Bronchial epithelial cell (primary cell): ENCODE measurements at regions not wholly inside any gene's neighbourhood (a gene's known extent, or its start where the extent isn't known, plus 50 kb on each side); places are given as distances from the start of the nearest gene placed in this dataset.

Experiments used
- DNase-seq: peaks from one replicate; pipeline ENCODE4 v3.0.0-alpha.2; 2010; ENCODE audit warnings: low read depth
- FAIRE-seq: peaks from 2 replicates; lab custom pipeline; 2011; peaks lifted over from hg19 to GRCh38; lab: Jason Lieb, UNC
- H3K27me3 ChIP-seq: 2 replicates; pipeline ENCODE4 v1.5.1; 2011; ENCODE audit warnings: low read length; ENCODE audit not compliant: control insufficient read depth, insufficient read depth
- H3K36me3 ChIP-seq: 2 replicates; pipeline ENCODE4 v1.5.1; 2011; ENCODE audit warnings: low read length; ENCODE audit not compliant: control insufficient read depth, insufficient read depth
- H3K4me3 ChIP-seq: 2 replicates; pipeline ENCODE4 v1.5.1; 2011; ENCODE audit warnings: mild to moderate bottlenecking, low read depth, low read length, control low read depth
- TF ChIP-seq, protein P1 (sequence below): IDR thresholded peaks from 2 replicates; pipeline ENCODE4 v1.5.1; 2011; ENCODE audit warnings: mild to moderate bottlenecking, moderate library complexity, low read length, control low read depth, inconsistent platforms; ENCODE audit not compliant: insufficient read depth, severe bottlenecking

DNA sequence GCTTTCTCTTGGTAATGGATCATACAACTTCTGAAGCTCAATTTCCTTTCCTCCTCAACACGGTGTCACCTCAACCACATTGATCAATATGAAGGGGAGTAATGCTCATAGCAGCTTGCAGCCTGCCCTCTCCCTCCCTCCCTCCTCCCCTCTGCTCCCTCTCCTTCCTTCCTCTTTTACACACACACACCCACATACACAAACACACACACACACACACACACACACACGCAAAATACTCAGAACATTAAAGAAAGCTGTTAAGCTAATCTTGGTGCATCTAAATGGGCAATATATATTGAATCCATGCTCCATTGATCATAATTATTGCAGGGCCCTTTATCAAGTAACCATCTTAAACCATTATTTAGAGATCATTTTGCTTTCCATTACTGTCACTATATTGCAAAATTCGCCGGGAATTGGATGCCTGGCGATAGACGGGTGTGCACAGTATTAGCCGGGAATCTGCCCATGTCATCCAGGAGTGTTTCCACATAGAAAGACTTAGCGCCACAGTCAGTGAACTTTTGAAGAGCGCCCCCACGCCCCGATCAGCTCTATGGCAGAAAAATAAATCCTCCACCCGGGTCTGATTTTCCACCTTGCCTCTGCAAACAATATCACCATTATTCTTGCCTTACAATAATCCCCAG lies 122.0 kb downstream of the PRLHR start:
- no peaks in the 10 kb centered on the region for H3K27me3 ChIP-seq
- H3K4me3 ChIP-seq, result no peak overlapping the region
- DNase-seq (no peak), FAIRE-seq (no peak)
- TF ChIP-seq, protein P1, sequence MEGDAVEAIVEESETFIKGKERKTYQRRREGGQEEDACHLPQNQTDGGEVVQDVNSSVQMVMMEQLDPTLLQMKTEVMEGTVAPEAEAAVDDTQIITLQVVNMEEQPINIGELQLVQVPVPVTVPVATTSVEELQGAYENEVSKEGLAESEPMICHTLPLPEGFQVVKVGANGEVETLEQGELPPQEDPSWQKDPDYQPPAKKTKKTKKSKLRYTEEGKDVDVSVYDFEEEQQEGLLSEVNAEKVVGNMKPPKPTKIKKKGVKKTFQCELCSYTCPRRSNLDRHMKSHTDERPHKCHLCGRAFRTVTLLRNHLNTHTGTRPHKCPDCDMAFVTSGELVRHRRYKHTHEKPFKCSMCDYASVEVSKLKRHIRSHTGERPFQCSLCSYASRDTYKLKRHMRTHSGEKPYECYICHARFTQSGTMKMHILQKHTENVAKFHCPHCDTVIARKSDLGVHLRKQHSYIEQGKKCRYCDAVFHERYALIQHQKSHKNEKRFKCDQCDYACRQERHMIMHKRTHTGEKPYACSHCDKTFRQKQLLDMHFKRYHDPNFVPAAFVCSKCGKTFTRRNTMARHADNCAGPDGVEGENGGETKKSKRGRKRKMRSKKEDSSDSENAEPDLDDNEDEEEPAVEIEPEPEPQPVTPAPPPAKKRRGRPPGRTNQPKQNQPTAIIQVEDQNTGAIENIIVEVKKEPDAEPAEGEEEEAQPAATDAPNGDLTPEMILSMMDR, result no peak
- no peaks in the 10 kb centered on the region for H3K36me3 ChIP-seq

DNA sequence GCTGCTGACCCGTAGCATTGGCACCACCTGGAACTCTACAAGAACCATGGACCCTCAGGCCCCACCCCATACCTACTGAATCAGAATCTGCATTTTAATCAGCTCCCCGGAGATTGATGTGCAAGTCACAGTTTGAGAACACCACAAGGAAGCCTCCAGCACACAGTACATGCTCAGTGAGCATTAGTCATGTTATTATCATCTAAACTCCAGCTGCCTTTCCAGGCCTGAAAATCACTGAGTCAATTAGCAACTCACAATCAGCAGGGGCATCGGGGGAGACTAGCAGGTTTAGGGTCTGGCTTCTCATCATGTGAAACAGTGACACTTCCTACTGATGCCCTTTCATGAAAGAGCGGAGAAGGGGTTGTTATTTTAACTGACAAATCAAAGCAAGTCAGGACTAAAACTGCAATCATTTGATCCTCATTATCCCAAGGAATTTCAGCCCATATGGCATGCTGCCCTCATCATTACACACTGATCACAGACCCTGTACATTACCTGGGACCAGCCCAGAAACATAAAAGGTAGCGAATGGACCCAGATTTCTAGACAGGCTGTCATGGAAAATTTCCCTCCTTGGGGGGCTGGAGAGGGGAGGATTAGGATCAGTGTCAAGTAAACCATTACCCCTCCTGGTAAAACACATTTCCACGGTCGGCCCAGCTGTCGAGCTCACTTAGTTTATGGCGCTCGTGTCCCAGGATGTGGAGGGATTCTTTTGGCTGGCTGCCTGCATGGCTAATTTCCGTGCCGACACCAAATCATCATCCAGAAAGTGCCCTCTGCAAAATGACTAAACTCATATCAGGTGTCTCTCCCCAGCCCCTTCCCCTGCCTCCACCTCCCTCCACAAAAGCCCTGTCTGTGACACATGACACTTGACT lies 122.8 kb downstream of the PRLHR start:
- FAIRE-seq, result no peak
- no peaks in the 10 kb centered on the region for H3K27me3 ChIP-seq
- no peak overlapping the region for H3K4me3 ChIP-seq
- TF ChIP-seq, protein P1, result no peak
- peak; percentile 62 for DNase-seq
- H3K36me3 ChIP-seq, result no peaks in the 10 kb centered on the region

DNA sequence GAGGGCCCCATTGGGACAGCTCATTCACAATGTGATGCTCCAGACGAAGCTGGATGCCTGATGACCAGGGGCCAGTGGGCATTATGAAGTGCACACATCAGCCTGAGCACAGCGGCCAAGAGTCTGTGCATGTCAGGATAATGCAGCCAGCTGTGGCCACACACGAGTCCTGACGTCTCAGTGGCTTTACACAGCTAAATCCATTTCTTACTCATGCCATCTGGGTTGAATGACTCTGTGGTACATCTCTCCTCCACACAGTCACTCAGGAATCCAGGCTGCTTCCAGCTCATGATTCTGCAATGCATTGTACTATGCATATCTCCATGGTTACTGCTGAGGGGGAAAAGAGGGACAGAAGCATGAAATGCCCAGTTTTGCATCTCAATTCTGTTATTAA lies 123.6 kb downstream of the PRLHR start:
- DNase-seq (peak; percentile 80), FAIRE-seq (no peak)
- TF ChIP-seq, protein P1, result no peak
- H3K36me3 ChIP-seq, result no peaks in the 10 kb centered on the region
- H3K27me3 ChIP-seq, result no peaks in the 10 kb centered on the region
- H3K4me3 ChIP-seq, result no peak overlapping the region

DNA sequence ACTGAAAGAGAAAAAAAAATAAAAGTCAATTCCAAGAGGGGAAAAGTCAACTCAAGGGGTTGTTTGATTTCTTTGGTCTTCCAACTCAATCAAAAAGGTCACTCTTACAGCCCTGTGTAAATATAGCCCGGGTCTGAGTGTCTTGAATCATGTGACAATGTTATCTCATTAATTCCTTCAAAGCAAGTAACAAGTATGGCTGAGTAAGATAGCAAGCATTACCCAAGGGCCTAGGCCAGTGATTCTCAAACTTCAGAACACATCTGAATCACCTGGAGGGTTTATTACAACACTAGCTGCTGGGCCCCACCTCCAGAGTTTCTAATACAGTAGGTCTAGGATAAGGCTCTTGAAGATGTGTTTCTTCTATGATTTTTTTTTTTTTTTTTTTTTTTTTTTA lies 125.0 kb downstream of the PRLHR start:
- Histone ChIP-seq H3K27me3 (peaks cover 2% of the 10 kb centered on the region), H3K36me3 (no peaks in the 10 kb centered on the region), H3K4me3 (no peak overlapping the region)
- TF ChIP-seq, protein P1, result no peak
- DNase-seq, result peak; percentile 41
- no peak for FAIRE-seq

DNA sequence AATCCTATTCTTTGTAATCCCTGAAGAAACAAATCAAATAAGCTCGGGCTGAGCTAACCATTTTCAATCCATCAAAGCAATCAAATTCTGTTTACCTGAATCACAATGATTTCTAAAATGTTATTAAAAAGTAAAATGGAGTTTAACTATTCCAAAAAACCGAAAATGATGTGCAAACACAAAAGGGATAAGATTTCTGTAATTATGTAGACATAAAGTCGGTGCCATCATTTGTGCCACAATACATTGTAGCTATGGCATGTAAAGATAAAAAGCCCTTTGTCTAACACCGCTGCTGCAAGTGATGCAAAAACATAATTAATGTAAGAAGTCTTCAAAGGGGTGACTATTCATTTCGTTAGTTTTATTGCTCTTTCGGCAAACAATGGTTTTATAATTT lies 125.1 kb upstream of the FAM204A start:
- Histone ChIP-seq H3K36me3 (no peaks in the 10 kb centered on the region), H3K4me3 (no peak overlapping the region), H3K27me3 (peaks cover 2% of the 10 kb centered on the region)
- TF ChIP-seq, protein P1, result no peak
- FAIRE-seq (no peak), DNase-seq (no peak)
